ENCODE measurements at regions not wholly inside any gene's neighbourhood (a gene's known extent, or its start where the extent isn't known, plus 50 kb on each side); places are given as distances from the start of the nearest gene placed in this dataset.

GRCh38 chr9:79266986-79267385, 304.8 kb upstream of the TLE4 start:
- TF ChIP-seq POLR2AphosphoS5 (IDR thresholded peaks at IDR 0.05) = no peak
- no peak for TF ChIP-seq POLR2A (IDR thresholded peaks at IDR 0.05)
- no peak for TF ChIP-seq CTCF (IDR thresholded peaks at IDR 0.05)
- H3K27ac ChIP-seq = no peak overlapping the region
- intact Hi-C loops (cut with DNase I; ENCODE audit: low total_unique reads) = no loop called here

GRCh38 chr9:79268806-79269205, 303.0 kb upstream of the TLE4 start:
- no peaks in the 10 kb centered on the region for H3K27me3 ChIP-seq
- no peaks in the 10 kb centered on the region for H3K9me3 ChIP-seq
- no peaks in the 10 kb centered on the region for H3K4me1 ChIP-seq
- no peak for DNase-seq (ENCODE audit: low spot score in 2 of 2)
- TF ChIP-seq POLR2A (IDR thresholded peaks at IDR 0.05) = no peak
- TF ChIP-seq POLR2AphosphoS5 (IDR thresholded peaks at IDR 0.05) = no peak
- no peak for TF ChIP-seq CTCF (IDR thresholded peaks at IDR 0.05)
- H3K4me3 ChIP-seq = no peak overlapping the region
- no peaks in the 10 kb centered on the region for H3K36me3 ChIP-seq
- intact Hi-C loops (cut with DNase I; ENCODE audit: low total_unique reads) = no loop called here
- no peak overlapping the region for H3K27ac ChIP-seq

More at GRCh38 chr9:79266986-79267385, 304.8 kb upstream of the TLE4 start:
- no peak for DNase-seq (ENCODE audit: low spot score in 2 of 2)
- H3K27me3 ChIP-seq = peaks cover 0 to 3% of the 10 kb centered on the region in 2 donors
- no peaks in the 10 kb centered on the region for H3K4me1 ChIP-seq
- no peak overlapping the region for H3K4me3 ChIP-seq
- H3K36me3 ChIP-seq = no peaks in the 10 kb centered on the region
- no peaks in the 10 kb centered on the region for H3K9me3 ChIP-seq

DNA sequence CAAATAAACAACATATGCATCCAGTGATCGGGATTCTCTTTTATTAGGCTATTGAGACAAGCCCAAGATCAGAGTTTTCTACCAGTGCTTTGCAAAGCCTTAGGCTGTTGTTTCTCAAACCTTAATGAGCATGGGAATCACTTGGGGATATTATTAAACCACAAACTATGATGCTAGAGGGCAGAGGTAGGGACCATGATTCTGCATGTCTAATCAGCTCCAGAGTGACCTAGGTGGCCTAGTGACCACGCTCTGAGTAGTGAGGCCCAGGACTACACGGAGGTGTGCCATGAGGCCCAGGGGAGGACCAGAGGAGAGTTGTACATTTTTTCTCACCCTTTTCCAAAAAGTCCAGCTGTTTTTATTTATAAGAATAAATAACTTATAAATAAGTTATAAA, 298.5 kb upstream of the TLE4 start:
- no peaks in the 10 kb centered on the region for H3K36me3 ChIP-seq
- no peak overlapping the region for H3K27ac ChIP-seq
- H3K4me1 ChIP-seq = no peaks in the 10 kb centered on the region
- no peaks in the 10 kb centered on the region for H3K27me3 ChIP-seq
- H3K4me3 ChIP-seq = no peak overlapping the region
- no peaks in the 10 kb centered on the region for H3K9me3 ChIP-seq
- no peak for DNase-seq (ENCODE audit: low spot score in 2 of 2)
- TF ChIP-seq POLR2A (IDR thresholded peaks at IDR 0.05) (no peak), POLR2AphosphoS5 (IDR thresholded peaks at IDR 0.05) (no peak), CTCF (IDR thresholded peaks at IDR 0.05) (no peak)
- intact Hi-C loops (cut with DNase I; ENCODE audit: low total_unique reads) = no loop called here

DNA sequence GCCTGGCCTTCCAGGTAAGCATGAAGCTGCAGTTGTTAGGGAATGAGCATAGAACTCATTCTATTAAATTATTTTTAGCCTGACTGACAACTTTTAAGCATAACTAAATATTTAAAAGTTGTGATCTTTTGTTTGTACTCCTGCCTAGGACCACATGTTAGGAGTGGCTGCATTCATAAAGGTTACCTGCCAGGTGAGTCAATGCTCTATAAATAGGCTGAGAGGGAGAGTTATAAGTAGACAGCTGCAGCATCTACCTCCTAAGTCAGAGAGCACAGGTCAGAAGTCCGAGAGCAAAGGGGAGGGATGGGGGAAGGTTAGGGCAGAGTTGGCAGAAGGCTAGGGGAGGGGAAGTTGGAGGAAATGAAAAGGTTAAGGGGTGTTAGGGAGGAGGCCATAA, 292.4 kb upstream of the TLE4 start:
- H3K4me3 ChIP-seq = no peak overlapping the region
- H3K4me1 ChIP-seq = no peaks in the 10 kb centered on the region
- H3K27me3 ChIP-seq = no peaks in the 10 kb centered on the region
- H3K9me3 ChIP-seq = no peaks in the 10 kb centered on the region
- no peaks in the 10 kb centered on the region for H3K36me3 ChIP-seq
- DNase-seq (ENCODE audit: low spot score in 2 of 2) = no peak
- TF ChIP-seq POLR2AphosphoS5 (IDR thresholded peaks at IDR 0.05) (no peak), POLR2A (IDR thresholded peaks at IDR 0.05) (no peak), CTCF (IDR thresholded peaks at IDR 0.05) (no peak)
- intact Hi-C loops (cut with DNase I; ENCODE audit: low total_unique reads) = no loop called here
- no peak overlapping the region for H3K27ac ChIP-seq

DNA sequence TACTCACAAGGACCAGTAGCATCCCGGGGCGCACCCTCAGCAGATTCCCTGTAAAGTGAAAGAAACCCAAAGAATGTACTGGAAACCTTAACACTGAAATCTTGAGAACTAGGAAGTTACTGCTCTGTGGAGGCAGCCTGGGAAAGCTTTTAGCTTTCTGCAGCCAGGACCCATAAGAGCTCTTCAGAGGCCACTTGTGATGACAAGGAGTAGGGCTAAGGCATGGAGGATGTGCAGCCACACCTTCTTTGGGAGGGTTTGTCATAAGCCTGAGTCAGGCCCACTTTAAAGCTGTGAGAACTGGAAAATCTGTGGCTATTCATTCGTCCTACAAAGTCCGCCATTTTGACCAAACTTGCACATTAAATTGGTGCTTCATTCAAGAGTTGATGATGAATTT, 291.1 kb upstream of the TLE4 start:
- Histone ChIP-seq H3K4me1 (no peaks in the 10 kb centered on the region), H3K27ac (no peak overlapping the region), H3K9me3 (no peaks in the 10 kb centered on the region), H3K4me3 (no peak overlapping the region), H3K36me3 (no peaks in the 10 kb centered on the region), H3K27me3 (no peaks in the 10 kb centered on the region)
- TF ChIP-seq CTCF (IDR thresholded peaks at IDR 0.05) = no peak
- TF ChIP-seq POLR2A (IDR thresholded peaks at IDR 0.05) = no peak
- no peak for TF ChIP-seq POLR2AphosphoS5 (IDR thresholded peaks at IDR 0.05)
- intact Hi-C loops (cut with DNase I; ENCODE audit: low total_unique reads) = no loop called here
- no peak for DNase-seq (ENCODE audit: low spot score in 2 of 2)

All from breast epithelium (tissue), 4 donors.